Prostate gland (tissue), 2 donors: ENCODE measurements at regions not wholly inside any gene's neighbourhood (a gene's known extent, or its start where the extent isn't known, plus 50 kb on each side); places are given as distances from the start of the nearest gene placed in this dataset.

ENCODE experiments used
- DNase-seq: peaks from one replicate; pipeline ENCODE4 v3.0.0-alpha.2; 2019; ENCODE audit warnings: low spot score
- H3K27ac ChIP-seq, 2 donors: fragments of 200-600 bp; sonication (generic); 2 replicates each; pipeline ENCODE4 v1.5.1; 2017 to 2019
- H3K27me3 ChIP-seq: fragments of 200-600 bp; sonication (generic); replicated peaks from 2 replicates; pipeline ENCODE4 v1.5.1; 2019; ENCODE audit not compliant: insufficient read depth
- H3K36me3 ChIP-seq, 2 donors: fragments of 200-600 bp; sonication (generic); 1 replicate in 1 of 2; 2 replicates in 1 of 2; pipeline versions ENCODE4 v1.5.1 to v1.8.1; 2017 to 2019
- H3K4me1 ChIP-seq: fragments of 200-600 bp; sonication (generic); replicated peaks from 2 replicates; pipeline ENCODE4 v1.5.1; 2019
- H3K4me3 ChIP-seq, 2 donors: fragments of 200-600 bp; sonication (generic); 2 replicates each; pipeline ENCODE4 v1.5.1; 2017 to 2019
- H3K9me3 ChIP-seq: fragments of 200-600 bp; sonication (generic); 2 replicates; pipeline ENCODE4 v1.5.1; 2017
- CTCF ChIP-seq, 4 experiments: fragments of 200-600 bp in 2 of 4; fragments of 450-650 bp in 2 of 4; sonication (generic) in 2 of 4; IDR thresholded peaks; 1 replicate in 3 of 4; 2 replicates in 1 of 4; pipeline ENCODE4 v1.5.1; 2016 to 2019; ENCODE audit warnings: antibody characterized with exemption in 4 of 4, mild to moderate bottlenecking in 2 of 4, moderate library complexity in 2 of 4
- POLR2A ChIP-seq: fragments of 450-650 bp; IDR thresholded peaks from one replicate; pipeline ENCODE4 v1.6.1; 2016; ENCODE audit warnings: antibody characterized with exemption, mild to moderate bottlenecking
- POLR2AphosphoS5 ChIP-seq: sonication (generic); formaldehyde crosslinking; IDR thresholded peaks from one replicate; pipeline ENCODE4 v1.6.1; 2017; ENCODE audit warnings: antibody characterized with exemption
- WGBS: methylation state at CpG from one replicate; pipeline ENCODE4 v1.1.5; 2018; 5-methylcytosine and 5-hydroxymethylcytosine counted together
- intact Hi-C: fragments of 100-400 bp; cut with DNase I; formaldehyde crosslinking; loops from one replicate; pipeline ENCODE4 v1.14.2; 2022

GRCh38 chr3:174685796-174686195 lies 173.3 kb upstream of the NAALADL2 start:
- Histone ChIP-seq H3K36me3 (no peaks in the 10 kb centered on the region), H3K4me3 (no peak overlapping the region), H3K4me1 (no peaks in the 10 kb centered on the region), H3K27ac (no peak overlapping the region), H3K27me3 (no peaks in the 10 kb centered on the region), H3K9me3 (no peaks in the 10 kb centered on the region)
- intact Hi-C loops, result no loop called here
- TF ChIP-seq CTCF (IDR thresholded peaks at IDR 0.05) (no peak), POLR2A (no peak), POLR2AphosphoS5 (no peak)
- DNase-seq, result no peak
- WGBS, result 97% methylated on average over 4 of the region's 4 CpGs

DNA sequence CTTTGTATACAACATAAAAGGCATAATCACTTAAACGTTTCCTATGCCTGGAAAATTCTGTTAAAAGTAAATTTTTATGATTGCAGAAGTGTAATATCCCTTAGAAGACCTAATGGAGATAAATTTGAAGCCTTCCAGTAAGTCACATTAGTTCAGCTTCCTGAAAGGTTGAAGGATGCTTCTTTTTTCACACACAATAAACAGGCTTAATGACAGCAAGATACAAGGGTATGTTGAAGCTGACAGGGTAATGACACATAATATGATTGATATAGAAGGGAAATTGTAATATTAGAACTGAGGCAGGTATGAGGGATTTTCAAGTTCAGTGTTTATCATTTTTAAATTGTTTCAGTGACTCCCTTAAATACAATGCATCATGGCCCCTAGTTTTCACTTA lies 161.8 kb upstream of the NAALADL2 start:
- 65% methylated on average over 1 of the region's 1 CpG for WGBS
- H3K4me3 ChIP-seq, result no peak overlapping the region
- intact Hi-C loops, result no loop called here
- H3K27ac ChIP-seq, result no peak overlapping the region
- DNase-seq, result no peak
- TF ChIP-seq CTCF (IDR thresholded peaks at IDR 0.05) (no peak), POLR2AphosphoS5 (no peak), POLR2A (no peak)
- no peaks in the 10 kb centered on the region for H3K9me3 ChIP-seq
- H3K27me3 ChIP-seq, result no peaks in the 10 kb centered on the region
- no peaks in the 10 kb centered on the region for H3K4me1 ChIP-seq
- H3K36me3 ChIP-seq, result no peaks in the 10 kb centered on the region

DNA sequence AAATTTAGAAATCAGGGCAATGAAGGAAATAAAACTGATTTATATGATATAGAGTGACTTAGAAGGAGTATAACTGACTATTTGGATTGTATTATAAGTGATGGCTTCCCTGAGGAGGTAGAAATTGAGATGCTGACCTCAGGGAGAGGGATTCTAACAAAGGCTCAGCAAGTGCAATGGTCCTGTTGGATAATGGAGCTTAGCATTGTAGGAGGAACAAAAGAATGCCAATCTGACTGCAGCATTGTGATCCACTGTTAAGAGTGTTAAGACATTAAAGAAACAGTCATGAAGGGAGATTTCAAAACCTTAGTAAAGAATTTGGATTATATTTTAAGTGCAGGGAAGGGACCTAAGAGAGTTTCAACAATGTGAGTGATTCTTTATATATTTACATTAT lies 158.4 kb upstream of the NAALADL2 start:
- Histone ChIP-seq H3K4me3 (no peak overlapping the region), H3K27me3 (no peaks in the 10 kb centered on the region), H3K36me3 (no peaks in the 10 kb centered on the region), H3K9me3 (no peaks in the 10 kb centered on the region), H3K27ac (no peak overlapping the region), H3K4me1 (no peaks in the 10 kb centered on the region)
- no peak for DNase-seq
- TF ChIP-seq CTCF (IDR thresholded peaks at IDR 0.05), result no peak
- TF ChIP-seq POLR2AphosphoS5, result no peak
- no peak for TF ChIP-seq POLR2A
- intact Hi-C loops, result no loop called here

GRCh38 chr3:174710612-174711011 lies 148.5 kb upstream of the NAALADL2 start:
- TF ChIP-seq CTCF (IDR thresholded peaks at IDR 0.05) (no peak), POLR2AphosphoS5 (no peak), POLR2A (no peak)
- H3K27ac ChIP-seq, result no peak overlapping the region
- WGBS, result 82% methylated on average over 2 of the region's 2 CpGs

GRCh38 chr3:174715386-174715785 lies 143.7 kb upstream of the NAALADL2 start:
- no peaks in the 10 kb centered on the region for H3K27me3 ChIP-seq
- no peaks in the 10 kb centered on the region for H3K36me3 ChIP-seq
- no peaks in the 10 kb centered on the region for H3K9me3 ChIP-seq
- no peak for DNase-seq
- intact Hi-C loops, result no loop called here
- TF ChIP-seq POLR2A, result no peak
- no peak for TF ChIP-seq POLR2AphosphoS5
- H3K4me1 ChIP-seq, result no peaks in the 10 kb centered on the region
- no peak overlapping the region for H3K4me3 ChIP-seq
- no peak overlapping the region for H3K27ac ChIP-seq

More at GRCh38 chr3:174710612-174711011, 148.5 kb upstream of the NAALADL2 start:
- DNase-seq, result no peak
- H3K9me3 ChIP-seq, result no peaks in the 10 kb centered on the region
- H3K4me3 ChIP-seq, result no peak overlapping the region
- H3K4me1 ChIP-seq, result no peaks in the 10 kb centered on the region
- intact Hi-C loops, result no loop called here
- no peaks in the 10 kb centered on the region for H3K27me3 ChIP-seq
- no peaks in the 10 kb centered on the region for H3K36me3 ChIP-seq
